C4-2B (cell line): ENCODE measurements at regions not wholly inside any gene's neighbourhood (a gene's known extent, or its start where the extent isn't known, plus 50 kb on each side); places are given as distances from the start of the nearest gene placed in this dataset.

ENCODE experiments used
- ZFX ChIP-seq: fragments of 450-650 bp; IDR thresholded peaks from 2 replicates; pipeline ENCODE4 v1.6.1; 2017
- TF ChIP-seq, protein P1 (sequence below): fragments of 450-650 bp; conservative IDR thresholded peaks from 2 replicates; pipeline ENCODE4 v1.5.1; 2017; ENCODE audit warnings: mild to moderate bottlenecking

DNA sequence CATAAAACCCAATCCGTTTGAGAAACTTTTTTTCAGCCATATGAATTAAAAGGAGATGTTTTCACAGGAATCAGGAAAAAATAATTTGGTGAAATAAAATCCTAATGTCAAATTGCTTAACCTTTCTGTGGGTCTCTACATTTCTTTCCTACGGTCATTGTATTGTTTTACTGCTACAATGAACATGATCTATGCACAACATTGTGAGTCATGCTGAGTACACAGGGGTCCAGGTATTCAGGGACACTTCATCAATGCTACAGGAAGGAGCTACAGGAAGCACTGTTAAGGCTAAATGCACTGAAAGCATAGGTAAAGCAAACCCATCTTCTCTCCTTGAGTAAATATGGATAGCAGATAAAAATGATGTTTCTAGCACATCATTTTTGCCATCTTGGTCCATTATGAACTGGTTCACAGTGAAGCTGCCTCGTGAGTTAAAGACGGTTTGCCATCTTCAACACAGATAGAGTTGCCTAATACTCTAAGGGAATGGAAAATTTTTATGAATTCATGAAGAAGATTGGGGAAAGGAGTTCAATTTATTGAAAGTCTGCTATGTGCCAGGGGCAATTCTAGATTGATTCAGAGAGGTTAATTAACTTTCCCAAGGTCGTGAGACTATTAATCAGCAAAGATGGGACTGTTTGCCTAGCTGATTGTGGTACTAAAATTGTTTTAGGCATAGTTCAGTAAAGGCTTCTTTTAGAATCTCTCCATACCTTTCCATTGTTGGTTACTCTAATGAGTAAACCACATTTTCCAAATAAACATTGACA, 85.5 kb downstream of the DIRAS2 start:
- TF ChIP-seq, protein P1, sequence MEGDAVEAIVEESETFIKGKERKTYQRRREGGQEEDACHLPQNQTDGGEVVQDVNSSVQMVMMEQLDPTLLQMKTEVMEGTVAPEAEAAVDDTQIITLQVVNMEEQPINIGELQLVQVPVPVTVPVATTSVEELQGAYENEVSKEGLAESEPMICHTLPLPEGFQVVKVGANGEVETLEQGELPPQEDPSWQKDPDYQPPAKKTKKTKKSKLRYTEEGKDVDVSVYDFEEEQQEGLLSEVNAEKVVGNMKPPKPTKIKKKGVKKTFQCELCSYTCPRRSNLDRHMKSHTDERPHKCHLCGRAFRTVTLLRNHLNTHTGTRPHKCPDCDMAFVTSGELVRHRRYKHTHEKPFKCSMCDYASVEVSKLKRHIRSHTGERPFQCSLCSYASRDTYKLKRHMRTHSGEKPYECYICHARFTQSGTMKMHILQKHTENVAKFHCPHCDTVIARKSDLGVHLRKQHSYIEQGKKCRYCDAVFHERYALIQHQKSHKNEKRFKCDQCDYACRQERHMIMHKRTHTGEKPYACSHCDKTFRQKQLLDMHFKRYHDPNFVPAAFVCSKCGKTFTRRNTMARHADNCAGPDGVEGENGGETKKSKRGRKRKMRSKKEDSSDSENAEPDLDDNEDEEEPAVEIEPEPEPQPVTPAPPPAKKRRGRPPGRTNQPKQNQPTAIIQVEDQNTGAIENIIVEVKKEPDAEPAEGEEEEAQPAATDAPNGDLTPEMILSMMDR, result no peak
- TF ChIP-seq ZFX, result no peak
